T-helper 1 cell treated with Interleukin-12 subunit alpha and Interleukin-12 subunit beta and Interleukin-4 antibody, amounts not matched to agents 30 ng/mL and 1 ng/mL, for 36 hours (primary cell): ENCODE measurements at regions not wholly inside any gene's neighbourhood (a gene's known extent, or its start where the extent isn't known, plus 50 kb on each side); places are given as distances from the start of the nearest gene placed in this dataset.
"Not testable (repeated sequence)": the region's sequence is repeated elsewhere in the genome, so short reads cannot be mapped to it uniquely, and the experiment has no call there.

Experiments
- intact Hi-C: fragments of 100-400 bp; cut with micrococcal nuclease; formaldehyde crosslinking; loops from one replicate; pipeline ENCODE4 v1.15.1; 2024

- intact Hi-C loops: no loop called here
These were observed 111.3 kb downstream of the KIF26A start for GRCh38 chr14:104249706-104250105.

GRCh38 chr14:104250175-104250574 is 111.8 kb downstream of the KIF26A start:
- intact Hi-C loops: no loop called here

- intact Hi-C loops: no loop called here
These were observed 114.1 kb downstream of the KIF26A start for GRCh38 chr14:104252256-104253215.

- intact Hi-C loops: no loop called here
These were observed 114.9 kb downstream of the KIF26A start for GRCh38 chr14:104253223-104253822.

DNA sequence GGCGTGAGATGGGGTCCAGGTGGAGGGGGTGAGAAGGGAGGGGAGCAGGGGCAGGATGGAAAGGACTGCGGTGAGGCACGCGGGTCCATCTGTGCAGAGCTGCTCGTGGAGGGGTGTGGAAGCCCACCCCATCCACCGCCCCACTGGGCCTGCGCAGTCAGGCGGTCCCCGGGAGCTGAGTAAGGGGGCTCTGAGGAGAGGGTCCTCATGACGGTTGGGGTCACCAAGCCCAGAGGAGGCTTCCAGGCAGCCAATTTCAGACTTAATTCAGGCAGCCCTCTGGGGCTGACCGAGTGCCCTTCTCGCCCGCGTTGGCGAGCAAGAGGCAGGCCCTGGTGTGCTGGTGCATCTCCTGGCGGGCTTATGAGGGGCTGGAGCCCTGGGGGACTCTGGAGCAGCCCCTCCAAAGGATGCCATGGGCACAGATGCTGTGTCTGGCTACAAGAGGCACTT is 115.5 kb downstream of the KIF26A start:
- intact Hi-C loops: no loop called here

- intact Hi-C loops: no loop called here
These were observed 116.5 kb downstream of the KIF26A start for GRCh38 chr14:104254735-104255400.

- intact Hi-C loops: no loop called here
These were observed 117.6 kb downstream of the KIF26A start for GRCh38 chr14:104256025-104256424.

GRCh38 chr14:104262515-104263514 is 124.4 kb downstream of the KIF26A start:
- intact Hi-C loops: no loop called here

- intact Hi-C loops: no loop called here
These were observed 125.4 kb downstream of the KIF26A start for GRCh38 chr14:104263675-104264358.

DNA sequence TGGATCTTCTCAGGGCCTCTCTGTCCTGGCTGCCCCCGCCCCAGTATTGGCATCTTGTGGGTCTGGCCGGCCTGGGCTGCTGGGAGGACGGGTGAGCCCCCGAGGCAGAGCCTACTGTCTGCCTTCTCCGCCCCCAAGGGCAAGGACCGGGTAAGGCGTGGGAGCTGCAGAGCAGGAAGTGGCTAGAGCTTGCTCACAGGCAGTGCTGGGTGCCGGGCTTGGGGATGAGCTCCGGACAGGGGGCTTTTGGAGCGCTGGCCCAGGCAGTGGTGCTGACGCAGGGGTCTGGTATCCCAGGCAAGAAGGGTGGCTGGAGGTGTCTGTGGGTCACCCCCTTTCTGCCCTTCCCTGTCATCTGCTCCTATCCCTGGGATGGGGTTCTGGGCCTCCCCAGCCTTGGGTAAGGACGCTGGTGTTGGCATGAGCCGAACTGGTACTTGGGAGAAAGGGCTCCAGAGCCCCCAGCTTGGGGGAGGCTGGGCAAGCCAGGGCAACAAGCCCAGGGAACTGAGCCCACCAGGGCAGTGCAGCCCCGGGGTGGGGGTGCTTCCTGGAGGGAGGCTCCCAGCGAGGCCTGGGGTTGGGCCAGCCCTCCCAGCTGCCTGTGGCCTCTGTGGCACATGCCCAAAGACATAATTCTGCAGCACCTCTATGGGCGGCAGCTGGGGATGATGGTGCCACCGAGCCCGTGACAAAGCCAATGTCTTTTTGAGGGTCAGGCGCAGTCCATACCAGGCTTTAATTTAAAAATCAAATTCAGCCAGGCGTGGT is 126.3 kb downstream of the KIF26A start:
- intact Hi-C loops: no loop called here

DNA sequence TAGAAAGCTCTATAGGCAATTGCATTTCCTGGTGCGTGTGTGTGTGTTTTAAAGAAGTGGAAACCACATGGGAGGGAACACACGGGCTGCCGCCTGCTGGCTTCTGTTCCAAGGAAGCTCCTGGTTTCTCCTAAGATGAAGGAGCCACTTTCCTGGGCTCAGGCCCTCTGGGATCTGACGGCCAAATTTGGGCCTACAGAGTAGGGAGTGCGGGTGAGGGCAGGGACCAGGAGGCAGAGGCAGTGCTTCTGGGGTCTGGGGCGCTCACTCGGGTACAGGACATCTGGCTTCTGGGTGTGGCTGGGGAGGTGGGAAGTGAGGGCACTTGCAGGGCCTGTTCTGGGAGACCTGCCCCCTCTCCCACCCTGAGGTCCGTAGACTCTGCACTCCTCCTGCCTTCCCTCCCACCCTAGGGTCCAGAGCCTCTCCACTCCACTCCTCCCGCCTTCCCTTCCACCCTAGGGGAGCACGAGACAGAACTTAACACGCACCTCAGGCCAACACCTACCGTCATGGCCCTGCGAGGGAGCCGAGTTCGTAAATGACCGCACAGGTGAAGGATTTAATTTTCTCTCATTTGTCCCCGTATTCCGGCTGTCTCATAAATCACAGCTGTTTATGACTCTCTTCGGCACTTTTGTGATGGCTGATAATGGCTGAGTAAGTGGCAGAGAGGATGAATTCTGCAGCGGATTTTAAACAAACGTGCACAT is 127.7 kb downstream of the KIF26A start:
- intact Hi-C loops: no loop called here

- intact Hi-C loops: no loop called here
These were observed 128.5 kb downstream of the KIF26A start for GRCh38 chr14:104266631-104267575.

DNA sequence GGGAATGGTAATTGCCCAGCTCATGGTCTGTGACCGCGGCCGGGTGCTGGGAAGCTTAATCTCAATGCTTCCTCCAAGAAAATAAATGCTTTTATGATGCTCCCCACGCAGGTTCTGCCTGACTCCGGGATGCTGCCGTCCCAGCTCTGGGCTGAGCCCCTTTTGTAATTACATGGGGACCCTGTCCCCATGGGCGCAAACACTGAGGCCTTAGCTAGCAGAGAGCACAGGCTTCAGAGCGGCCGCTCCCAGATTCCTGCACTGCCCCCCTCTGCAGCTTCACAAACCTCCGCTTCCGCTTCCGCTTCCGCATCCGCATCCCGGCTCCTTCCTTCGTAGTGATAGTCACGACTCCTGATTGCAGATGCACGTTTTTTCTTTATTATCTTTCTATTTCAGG is 129.5 kb downstream of the KIF26A start:
- intact Hi-C loops: no loop called here

- intact Hi-C loops: no loop called here
These were observed 129.9 kb downstream of the KIF26A start for GRCh38 chr14:104268295-104268694.

DNA sequence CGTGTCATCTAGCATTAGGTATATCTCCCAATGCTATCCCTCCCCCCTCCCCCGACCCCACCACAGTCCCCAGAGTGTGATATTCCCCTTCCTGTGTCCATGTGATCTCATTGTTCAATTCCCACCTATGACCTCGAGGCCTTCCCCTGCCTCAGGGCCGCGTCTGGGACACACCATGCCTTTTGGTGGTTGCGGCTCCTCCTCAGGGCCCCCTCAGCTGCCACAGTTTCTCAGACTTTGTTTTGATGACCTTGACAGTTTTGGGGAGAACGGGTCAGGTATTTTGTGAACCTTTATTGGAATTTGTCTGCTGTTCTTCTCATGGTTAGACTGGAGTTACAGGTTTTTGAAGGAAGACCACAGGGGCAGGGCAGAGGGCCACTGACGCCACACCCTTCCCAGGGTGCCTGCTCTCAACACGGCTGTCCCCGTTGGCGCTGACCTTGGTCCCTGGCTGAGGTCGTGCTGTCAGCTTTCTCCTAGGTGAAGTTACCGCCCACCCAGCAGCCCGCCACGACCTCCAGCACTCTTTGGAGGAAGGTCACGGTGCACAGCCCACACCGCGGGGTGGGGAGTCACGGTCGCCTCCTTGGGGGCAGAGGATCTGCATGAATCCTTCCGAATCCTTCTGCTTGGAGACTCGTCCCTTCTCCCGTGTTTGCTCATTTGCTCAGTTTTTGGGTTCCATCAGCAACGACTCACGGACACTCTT is 130.5 kb downstream of the KIF26A start:
- intact Hi-C loops: no loop called here

DNA sequence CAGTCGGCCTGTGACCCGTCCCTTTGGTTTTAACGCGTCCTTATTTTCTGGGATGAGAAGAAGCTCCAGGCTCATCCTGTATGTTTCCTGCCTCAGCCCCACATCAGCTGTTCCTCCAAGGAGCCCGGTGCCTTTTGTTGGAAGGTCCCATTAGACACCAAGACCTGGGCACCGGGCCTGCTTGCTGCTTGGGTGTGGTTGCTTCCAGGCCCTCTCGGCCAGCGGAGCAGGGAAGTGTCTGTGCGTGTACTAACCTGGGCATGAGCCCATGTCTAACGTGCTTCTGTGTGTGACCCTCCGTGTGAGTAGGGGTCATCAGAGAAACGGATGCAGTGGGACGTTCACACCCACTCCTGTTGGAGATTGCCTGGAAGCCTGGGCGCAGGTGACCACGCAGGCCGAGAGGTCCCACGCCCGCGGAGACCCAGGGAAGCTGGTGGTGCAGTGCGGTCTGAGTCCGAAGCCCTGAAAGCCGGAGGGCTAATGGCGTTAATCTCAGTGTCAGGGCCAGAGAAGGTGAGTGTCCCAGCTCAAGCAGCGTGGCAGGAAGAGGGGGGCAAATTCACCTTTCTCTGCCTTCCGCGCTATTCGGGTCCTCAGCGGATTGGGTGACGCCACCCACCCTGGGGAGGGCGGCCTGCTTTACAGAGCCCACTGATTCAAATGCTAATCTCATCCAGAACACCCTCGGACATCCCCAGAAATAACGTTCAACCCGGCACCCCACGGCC is 131.3 kb downstream of the KIF26A start:
- intact Hi-C loops: not testable (repeated sequence)
